GM18873 (cell line): ENCODE measurements at regions not wholly inside any gene's neighbourhood (a gene's known extent, or its start where the extent isn't known, plus 50 kb on each side); places are given as distances from the start of the nearest gene placed in this dataset.

Source experiments
- ATAC-seq: cut with Tn5 transposase; IDR thresholded peaks from one replicate; pipeline ENCODE4 v1.9.1; 2021; ENCODE audit warnings: mild to moderate bottlenecking, moderate library complexity, moderate number of reproducible peaks; ENCODE audit not compliant: unreplicated experiment, low FRiP score

DNA sequence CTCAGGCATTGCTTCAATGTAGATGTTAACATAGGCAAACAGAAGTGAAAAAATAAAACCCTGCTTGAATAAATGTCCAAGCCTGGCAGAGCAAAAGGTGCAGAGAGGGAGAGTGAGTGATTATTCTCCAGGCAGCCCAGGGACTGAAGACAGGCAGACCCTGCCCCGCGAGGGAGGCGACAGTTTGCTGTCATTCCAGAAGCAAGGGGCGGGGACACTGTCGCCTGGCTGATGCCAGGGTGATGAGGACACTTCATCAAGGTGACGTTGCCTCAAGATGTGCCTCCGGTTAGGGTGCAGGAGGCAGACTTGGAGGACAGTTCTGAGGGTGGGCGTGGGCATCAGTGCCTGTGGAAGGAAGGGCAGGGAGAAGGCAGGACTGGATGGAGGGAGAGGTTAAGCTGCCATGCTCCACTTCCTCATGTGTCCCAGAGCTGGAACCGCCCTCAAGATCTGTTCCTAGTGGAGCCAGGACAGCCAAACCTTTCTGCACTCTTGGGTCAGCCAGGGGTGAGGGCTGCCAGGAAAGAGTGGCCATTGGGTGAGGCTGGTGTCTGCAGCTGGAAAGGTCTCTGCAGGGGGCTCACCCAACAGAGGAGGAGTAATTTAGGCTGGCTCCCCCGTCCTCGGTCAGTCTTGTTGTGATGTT, 560.5 kb upstream of the MKI67 start:
- no peak for ATAC-seq

DNA sequence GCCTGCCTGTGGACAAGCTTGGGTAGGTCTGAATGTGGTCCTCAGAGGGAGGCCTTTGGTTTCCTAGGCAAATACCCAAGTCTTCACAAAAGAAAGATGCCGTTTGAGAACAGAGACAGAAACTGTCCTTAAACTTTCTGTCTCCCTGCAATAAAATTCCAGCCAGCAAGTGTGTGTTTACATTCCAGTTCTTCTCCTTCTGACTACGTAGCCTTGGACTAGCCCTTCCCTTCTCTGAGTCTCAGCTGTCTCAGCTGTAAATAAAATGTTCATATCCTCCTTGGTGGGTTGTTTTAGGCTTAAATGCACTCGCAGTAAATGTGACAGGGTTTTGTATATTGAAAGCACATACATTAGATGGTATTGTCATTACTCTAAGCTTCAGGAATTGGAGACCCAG, 561.2 kb upstream of the MKI67 start:
- ATAC-seq = no peak

DNA sequence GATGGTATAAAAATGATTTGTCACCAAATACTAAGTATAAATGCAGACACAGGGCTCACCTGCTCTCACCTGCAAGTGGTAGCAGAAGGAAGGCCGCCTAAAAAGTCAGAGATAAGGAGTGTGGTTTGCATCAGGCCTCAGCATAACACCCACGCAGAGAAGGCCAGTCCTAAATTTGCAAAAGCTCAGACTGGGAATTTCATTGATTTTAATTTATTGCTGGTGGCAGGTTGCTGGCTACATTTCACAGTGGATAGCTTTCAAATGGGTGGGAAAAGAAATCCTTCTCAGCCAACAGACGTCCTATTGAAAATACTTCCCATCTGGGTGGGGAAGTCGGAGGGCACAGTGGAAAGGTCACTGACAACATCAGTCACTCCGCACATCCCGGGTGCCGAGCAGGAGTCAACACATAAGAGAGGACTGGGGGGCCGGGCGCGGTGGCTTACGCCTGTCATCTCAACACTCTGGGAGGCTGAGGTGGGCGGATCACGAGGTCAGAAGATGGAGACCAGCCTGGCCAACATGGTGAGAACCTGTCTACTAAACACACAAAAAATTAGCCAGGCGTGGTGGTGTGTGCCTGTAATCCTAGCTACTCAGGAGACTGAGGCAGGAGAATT, 561.8 kb upstream of the MKI67 start:
- ATAC-seq = no peak

DNA sequence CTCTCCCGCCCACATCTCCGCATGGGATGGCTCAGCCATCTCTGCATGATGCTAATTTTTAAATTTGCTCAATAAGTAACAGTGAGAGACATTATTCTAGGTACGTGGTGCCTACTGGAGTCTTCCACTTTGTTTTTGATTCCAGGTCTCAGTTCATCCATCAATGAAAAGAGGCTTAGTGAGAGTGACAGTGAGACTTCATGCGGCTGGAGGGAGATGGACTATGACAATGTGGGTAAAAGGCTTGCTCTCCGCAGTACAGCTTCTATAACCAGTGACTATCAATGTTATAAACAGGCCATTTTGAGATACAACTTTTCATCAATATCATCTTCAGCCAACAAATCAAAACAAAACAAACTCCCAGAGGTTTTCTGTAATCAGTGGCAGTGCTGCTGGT, 563.4 kb upstream of the MKI67 start:
- ATAC-seq = no peak

DNA sequence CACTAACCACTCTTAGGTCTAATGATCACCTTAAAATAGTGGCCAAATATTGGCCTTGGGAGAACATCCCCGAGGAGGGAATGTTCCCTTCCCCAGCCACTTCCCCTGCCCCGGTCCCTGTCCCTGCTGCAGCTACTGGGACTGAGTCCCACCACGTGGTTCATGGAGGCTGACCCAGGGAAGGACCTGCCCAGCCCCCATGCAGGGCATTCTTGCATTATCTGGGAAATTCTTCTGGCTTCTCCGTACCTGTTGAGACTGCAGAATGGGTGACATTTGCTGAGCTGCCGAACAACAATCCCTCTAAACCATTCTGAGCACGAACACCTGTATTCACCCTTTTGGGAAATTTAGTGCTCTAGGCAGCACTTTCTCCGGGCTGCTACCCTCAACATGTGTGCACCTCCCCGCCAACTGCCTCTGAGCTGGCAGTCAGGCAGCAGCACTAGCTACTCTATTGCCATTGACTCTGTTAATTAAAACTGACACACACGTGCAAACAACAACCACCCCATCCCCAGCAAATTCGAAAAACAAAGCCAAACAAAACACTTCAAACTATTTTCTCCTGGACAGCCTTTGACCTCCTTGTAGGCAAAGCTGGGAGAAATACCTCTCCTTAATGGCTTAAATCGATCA, 567.4 kb upstream of the MKI67 start:
- ATAC-seq = no peak

DNA sequence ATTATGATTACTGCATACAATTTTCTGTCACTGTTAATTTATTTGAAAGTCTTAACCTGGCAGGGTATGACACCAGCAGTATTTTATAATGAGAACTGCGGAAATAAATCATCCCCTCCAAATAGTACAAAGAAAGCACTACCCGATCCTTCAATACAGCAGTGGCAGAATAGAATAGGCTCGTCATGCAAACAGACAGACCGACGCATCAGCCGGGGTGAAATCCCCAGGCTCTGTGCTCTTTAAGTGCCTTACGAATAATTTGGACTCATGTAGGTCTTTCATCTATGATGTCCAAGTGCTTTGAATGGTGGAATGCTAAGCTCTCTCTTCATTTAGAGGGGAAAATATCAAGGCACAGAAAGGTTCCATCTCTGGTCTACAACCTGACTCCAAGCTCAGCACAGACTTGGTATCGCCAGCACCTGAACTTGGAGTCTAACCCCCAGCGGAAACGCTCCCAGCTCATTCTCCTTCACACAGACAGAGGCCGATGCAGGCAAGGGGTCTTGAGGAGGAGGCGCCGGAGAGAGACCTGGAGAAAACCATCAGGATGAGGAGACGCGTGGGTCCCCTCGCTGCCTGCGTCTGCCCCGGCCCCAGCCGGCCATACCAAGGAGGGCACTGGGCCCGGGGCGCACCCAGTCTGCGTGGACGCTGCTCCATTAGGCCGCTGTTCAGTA, 568.1 kb upstream of the MKI67 start:
- no peak for ATAC-seq

DNA sequence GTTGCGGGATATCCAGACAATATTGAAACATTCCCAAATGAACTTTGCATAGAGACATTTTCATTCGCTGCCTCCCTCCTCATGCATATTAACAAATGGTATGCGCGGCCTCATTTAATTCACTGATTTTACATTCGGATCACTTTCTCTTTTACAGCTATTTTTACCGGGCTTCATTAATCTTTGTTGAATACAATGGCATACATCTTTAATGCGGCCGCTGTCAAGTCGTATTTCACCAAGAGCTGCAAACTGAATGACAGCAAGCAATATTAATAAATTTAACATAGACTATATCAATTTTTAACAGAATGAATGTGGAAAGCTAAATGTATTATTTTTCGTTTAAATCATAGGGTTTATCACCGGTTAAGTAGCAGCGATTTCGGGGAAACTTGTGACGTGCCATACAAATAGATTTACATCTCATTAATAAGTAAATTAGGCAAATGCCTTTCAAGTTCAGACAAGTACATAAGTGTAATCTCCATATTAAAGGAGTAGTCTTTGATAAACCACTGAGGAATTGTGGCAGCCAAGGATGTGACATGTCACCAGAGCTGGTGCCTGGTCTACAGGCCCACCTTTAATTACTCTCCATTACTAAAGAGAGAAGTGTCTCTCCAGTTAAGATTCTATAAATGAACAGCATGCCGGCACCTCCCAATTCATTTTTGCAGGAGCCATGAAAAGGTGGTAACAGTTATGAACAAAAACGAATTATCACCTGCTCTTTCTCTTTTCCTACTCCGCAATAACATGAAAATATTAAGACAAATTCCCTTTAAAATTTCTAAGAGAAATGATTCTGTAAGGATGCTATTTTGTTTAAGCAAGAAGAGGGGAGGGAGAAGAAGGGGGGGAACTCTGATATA, 568.9 kb upstream of the MKI67 start:
- ATAC-seq = no peak

DNA sequence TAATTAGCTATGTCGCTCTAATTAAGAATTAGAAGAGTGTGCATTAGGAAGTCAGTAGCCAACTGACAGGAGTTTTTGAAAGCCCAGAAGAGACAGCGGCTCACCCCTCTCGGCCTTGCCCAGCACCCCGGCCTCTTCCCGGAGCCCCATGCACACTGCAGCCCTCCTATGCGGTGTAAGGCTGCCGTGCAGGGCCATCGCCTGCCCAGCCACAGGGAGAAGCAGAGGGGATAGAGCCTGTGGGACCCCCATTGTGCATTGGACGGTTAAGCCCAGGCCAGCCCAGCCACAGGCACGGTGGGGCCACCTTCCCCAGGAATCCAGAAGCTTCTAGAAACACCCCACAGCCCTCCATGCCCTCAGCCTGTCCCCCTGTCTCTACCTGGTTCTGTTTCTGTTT, 569.7 kb upstream of the MKI67 start:
- no peak for ATAC-seq

DNA sequence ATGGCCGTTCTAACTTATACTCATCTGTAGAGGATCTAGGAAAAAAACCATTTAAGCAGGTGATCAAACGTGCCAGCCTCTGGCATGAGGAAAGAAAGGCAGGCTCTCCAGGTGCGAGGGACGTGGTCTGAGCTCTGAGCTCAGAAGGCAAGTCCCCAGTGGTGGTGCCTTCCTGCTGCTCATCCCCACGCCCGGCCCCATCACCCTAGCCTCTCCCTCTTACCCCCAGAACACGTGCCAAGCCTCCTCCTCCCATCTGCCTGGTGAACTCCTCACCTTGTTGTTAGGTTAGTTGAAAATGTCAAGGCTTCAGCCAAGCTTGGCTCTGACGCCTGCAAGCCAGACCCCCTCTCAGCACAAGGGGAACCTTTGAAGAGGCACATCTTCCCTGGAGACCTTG, 571.2 kb upstream of the MKI67 start:
- ATAC-seq = no peak

DNA sequence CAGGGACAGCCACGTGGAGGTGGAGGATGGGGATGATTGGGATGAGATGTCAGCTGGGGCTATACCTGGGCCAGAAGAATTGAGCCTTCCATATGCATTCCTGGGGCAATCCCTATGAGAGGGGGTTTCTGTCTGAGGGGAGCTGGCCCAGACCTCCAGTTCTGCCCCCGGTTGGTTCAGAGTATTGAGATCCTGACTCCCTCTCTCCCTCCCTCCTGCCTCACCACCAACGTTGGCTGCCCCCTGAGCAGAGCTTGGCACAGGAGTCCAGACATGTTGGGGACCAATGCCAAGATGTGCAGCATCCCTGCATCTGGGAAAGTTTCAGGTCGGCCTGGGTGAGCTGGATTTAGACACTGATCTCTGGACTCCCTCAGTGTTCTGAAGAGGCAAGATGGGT, 575.2 kb upstream of the MKI67 start:
- ATAC-seq = no peak

DNA sequence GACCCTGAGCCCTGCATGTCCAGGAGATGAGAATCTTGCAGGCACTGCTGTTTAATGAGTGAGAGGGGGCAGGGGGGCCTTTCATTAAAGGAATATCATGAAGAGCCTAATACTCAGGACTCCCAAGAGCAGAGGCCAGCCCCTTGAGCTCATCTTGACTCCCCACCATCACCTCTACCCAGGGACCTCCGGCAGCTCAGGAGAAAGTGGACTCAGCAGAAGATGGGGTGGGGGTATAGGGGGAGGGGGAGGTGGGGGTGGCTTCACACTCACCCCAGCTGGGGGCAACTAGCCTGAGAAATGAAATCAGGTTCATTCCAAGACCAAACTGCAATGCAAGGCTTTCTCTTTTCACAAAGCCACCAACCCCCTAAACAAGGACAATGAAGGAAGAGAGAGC, 575.6 kb upstream of the MKI67 start:
- no peak for ATAC-seq

DNA sequence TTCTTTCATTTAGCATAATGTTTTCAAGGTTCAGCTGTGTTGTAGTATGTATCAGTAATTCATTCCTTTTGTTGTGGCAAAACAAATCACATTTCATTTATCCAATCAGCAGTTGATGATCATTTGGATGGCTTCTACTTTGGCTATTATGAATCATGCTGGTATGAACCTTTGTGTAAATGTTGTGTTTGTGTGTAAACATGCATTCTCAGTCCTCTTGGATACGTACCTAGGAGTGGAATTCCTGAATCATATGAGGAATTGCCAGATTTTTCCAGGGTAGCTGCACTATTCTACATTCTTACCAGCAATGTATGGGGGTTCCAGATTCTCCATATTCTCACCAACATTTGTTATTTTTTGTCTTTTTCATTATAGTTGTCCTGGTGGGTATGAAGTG, 578.5 kb upstream of the MKI67 start:
- ATAC-seq = no peak

DNA sequence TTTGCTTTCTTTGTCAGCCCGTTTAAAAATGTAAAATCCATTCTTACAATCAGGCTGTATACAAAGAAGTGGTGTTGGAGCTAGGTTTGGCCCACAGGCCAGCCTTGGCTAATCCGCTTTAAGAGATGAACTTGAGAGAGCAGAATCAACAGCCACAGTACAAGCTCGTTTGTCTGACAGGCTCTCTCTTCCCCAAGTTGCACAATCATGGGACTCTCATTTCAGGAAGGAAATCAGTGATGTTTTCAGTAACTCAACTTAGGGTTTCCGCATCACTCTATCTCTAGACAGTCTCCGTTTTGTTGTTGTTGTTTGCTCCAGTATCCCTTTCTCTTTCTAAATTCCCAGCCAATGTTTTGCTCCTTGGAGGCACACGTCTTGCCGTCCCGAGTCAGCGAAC, 582.0 kb upstream of the MKI67 start:
- no peak for ATAC-seq

DNA sequence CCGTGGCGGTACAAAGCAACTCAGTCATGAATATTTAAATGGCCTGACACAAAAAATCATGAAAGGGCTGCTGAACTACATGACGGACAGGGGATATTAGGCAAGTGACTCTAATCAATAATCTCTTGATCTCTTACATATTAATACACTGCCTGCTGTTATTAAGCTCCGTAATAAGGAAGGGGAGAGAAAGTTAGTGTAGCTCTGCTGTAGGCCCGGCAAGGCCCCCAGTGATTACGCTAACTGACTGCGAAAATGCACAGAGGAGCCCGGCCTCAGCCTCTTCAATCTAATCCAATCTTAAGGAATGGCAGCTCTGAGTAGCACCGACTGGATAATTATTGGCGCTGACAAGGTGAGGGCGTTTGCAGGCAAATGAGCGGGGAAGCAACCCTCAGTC, 583.5 kb upstream of the MKI67 start:
- no peak for ATAC-seq

DNA sequence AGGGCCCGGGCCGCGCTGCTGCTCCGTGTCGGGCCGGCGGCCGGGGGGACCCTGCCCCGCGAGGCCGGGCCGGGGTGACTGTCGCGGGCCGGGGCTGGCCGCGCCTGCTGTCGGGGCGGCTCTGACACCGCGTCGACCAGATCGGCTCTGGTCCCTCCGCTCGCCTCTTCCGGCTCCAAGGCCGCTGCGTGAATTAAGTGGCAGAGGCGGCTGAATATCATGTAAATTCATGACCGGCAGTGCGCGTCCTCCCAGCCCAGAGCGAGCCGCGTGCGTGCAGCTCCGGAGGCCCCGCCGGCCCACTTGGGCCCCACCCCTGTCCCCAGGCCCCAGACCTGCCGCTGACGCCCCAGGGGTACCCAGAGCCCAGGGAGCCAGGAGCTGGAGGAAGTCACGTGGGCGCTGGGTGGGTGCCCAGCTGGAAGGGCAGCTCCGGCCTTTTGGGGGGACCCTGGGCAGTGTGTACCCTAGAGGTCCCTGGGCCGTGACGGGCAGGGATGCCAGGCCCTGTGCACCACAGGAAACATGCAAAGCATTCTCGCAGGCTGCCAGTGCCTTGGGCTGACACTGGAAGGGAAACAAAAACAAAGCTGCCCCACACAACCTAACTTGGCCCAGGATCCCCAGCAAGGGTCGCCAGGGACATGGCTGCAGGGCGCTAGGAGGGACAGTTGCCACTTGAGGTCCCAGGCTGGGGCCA, 584.0 kb upstream of the MKI67 start:
- no peak for ATAC-seq

DNA sequence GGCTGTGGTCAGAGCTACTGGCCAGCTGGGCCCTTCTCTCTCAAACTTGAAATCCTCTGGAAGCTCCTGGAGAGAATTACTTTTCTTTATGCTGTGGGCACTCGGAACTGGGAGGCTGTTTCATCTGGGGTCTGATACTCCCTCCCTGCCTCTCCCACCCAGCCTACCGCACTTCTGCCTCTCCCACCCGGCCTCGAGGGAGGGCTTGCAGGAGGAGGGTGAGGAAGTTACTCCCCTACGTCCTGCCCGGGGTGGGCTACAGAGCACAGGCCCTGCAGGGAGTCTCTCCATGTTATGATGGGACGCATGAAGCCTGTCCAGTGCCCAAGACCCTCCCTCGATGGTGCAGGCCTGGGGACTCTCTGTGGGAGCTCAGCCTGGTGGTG, 584.6 kb upstream of the MKI67 start:
- no peak for ATAC-seq

DNA sequence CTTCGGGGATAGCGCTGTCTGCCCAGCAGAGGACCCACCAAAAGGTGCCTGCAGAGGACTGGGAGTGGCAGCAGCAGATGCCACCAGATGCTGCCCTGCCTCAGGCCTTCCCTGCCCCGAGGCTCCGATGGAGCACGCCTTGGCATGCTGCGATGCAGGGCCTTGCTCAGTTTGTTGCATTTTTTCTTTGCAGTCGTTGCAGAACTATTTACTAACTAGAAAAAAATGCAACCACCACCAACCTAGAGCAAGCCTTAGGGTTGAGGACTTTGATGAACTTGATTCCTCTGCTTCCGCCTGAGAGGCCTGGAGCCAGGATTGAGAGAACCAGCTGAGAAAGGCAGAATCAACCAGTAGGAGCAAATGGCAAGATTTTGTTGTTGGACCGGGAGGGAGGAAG, 585.6 kb upstream of the MKI67 start:
- no peak for ATAC-seq

DNA sequence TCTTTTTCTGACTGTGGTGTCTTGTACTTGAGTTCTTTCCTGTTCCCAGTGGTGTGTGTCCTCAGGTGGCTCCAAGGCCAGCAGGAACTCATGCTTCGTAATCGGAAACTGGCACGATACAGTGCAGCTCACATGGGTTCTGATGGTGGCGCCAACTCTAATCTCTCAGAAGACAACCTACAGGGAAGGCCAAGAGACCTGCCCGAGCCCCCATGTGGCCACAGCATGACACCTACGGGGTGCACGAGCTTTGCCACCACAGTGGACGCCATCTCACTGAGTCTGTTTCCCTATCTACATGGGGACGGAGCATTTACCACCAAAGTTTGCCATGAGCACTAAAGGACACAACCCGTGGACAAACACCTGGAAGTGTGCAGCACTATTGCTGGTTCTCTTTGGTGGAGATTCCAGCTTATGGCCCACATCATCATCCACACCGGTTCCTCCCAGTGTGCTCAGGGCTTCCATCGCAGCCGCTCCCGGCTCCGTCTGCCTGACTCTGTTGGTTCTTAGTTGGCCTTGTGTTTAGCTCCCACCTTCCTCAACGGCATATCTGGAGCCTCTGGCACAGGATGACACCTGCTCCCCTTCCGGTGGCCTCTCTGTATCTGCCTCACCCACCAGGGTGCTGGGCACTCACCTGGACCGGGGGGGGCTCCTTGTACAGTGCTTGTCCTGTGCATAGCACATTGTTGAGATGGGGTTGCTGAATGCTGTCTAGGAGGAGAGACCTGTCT, 586.6 kb upstream of the MKI67 start:
- no peak for ATAC-seq

DNA sequence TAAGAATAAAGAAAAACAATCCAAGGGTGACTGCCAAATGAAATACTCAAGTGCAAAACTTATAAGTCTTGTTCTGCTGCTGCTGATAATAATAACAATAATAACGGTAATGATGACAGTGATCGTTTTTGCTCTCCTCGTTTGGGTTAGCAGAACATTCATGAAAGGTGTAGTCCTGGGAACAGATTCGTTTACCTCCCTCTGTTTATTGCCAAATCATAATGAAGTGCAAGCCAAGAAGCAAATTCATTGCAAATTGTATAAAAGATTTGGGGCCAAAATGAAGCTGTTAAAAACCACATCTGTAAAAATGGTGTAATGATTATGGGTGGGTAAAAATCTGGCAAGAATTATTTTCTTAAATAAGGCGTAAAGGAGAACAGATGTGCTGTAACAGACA, 587.2 kb upstream of the MKI67 start:
- ATAC-seq = no peak
